Loucy (cell line): ENCODE measurements at regions not wholly inside any gene's neighbourhood (a gene's known extent, or its start where the extent isn't known, plus 50 kb on each side); places are given as distances from the start of the nearest gene placed in this dataset.

Experiments used
- EZH2phosphoT487 ChIP-seq: fragments of 200-600 bp; IDR thresholded peaks from 2 replicates; pipeline ENCODE4 v1.6.1; 2018; ENCODE audit warnings: antibody characterized with exemption, mild to moderate bottlenecking, moderate library complexity, borderline replicate concordance
- TF ChIP-seq, protein P1 (sequence below): fragments of 200-600 bp; sonication (generic); conservative IDR thresholded peaks from 2 replicates; pipeline ENCODE4 v1.5.1; 2014; ENCODE audit warnings: mild to moderate bottlenecking, antibody characterized with exemption, low read length

DNA sequence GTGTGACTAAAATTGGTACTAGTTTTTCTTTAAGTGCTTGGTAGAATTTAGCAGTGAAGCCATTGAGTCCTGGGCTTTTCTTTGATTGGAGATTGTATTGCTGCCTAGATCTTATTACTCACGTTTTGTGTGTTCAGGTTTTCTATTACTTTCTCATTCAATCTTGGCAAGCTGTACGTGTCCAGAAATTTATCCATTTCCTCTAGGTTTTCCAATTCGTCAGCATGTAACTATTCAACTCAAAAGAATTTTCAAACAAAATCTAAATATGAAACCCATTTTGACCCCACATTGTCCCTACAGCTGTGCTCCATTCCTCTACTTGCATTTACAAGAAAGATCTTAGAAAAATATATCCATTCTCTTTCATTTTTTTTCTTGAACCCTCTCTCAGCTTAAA is 1613.4 kb upstream of the SEL1L start:
- TF ChIP-seq, protein P1, sequence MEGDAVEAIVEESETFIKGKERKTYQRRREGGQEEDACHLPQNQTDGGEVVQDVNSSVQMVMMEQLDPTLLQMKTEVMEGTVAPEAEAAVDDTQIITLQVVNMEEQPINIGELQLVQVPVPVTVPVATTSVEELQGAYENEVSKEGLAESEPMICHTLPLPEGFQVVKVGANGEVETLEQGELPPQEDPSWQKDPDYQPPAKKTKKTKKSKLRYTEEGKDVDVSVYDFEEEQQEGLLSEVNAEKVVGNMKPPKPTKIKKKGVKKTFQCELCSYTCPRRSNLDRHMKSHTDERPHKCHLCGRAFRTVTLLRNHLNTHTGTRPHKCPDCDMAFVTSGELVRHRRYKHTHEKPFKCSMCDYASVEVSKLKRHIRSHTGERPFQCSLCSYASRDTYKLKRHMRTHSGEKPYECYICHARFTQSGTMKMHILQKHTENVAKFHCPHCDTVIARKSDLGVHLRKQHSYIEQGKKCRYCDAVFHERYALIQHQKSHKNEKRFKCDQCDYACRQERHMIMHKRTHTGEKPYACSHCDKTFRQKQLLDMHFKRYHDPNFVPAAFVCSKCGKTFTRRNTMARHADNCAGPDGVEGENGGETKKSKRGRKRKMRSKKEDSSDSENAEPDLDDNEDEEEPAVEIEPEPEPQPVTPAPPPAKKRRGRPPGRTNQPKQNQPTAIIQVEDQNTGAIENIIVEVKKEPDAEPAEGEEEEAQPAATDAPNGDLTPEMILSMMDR: no peak
- TF ChIP-seq EZH2phosphoT487: no peak
